DND-41 (cell line): ENCODE measurements at regions not wholly inside any gene's neighbourhood (a gene's known extent, or its start where the extent isn't known, plus 50 kb on each side); places are given as distances from the start of the nearest gene placed in this dataset.

ENCODE experiments used
- EZH2 ChIP-seq: IDR thresholded peaks from 3 replicates; pipeline ENCODE4 v1.6.1; 2012; ENCODE audit warnings: borderline replicate concordance, low read depth, mild to moderate bottlenecking, moderate library complexity, low read length, inconsistent platforms; ENCODE audit not compliant: severe bottlenecking
- TF ChIP-seq, protein P1 (sequence below): IDR thresholded peaks from 2 replicates; pipeline ENCODE4 v1.5.1; 2012; ENCODE audit warnings: borderline replicate concordance, low read length, moderate library complexity, mild to moderate bottlenecking; ENCODE audit not compliant: poor library complexity, severe bottlenecking; ENCODE audit errors: extremely low read depth

DNA sequence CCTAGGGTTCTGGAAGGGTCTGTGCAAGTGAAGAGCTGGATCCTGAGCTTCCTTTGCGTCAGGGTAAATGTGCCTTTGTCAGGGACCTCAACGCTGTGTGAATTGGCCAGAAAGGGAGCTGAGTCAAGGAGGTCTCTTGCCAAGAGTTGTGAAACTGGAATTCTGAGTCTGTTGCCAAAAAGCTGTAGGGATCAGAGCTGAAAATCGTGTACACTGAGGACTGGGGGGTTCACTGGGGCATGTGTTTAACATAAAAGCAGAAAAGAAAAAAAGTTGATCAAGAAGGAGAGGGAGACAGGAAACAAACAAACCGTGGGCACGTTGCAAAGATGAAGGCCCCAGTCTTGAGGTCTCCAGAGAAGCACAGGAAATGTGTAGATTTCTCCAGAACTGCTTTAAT, 1081.5 kb downstream of the VRK1 start:
- TF ChIP-seq, protein P1, sequence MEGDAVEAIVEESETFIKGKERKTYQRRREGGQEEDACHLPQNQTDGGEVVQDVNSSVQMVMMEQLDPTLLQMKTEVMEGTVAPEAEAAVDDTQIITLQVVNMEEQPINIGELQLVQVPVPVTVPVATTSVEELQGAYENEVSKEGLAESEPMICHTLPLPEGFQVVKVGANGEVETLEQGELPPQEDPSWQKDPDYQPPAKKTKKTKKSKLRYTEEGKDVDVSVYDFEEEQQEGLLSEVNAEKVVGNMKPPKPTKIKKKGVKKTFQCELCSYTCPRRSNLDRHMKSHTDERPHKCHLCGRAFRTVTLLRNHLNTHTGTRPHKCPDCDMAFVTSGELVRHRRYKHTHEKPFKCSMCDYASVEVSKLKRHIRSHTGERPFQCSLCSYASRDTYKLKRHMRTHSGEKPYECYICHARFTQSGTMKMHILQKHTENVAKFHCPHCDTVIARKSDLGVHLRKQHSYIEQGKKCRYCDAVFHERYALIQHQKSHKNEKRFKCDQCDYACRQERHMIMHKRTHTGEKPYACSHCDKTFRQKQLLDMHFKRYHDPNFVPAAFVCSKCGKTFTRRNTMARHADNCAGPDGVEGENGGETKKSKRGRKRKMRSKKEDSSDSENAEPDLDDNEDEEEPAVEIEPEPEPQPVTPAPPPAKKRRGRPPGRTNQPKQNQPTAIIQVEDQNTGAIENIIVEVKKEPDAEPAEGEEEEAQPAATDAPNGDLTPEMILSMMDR, result no peak
- TF ChIP-seq EZH2, result no peak
